VCaP (cell line): ENCODE measurements at regions not wholly inside any gene's neighbourhood (a gene's known extent, or its start where the extent isn't known, plus 50 kb on each side); places are given as distances from the start of the nearest gene placed in this dataset.
"Not testable (repeated sequence)": the region's sequence is repeated elsewhere in the genome, so short reads cannot be mapped to it uniquely, and the experiment has no call there.

ENCODE experiments used
- H3K27ac ChIP-seq: fragments of 450-650 bp; 2 replicates; pipeline ENCODE4 v1.5.1; 2017
- CTCF ChIP-seq: fragments of 450-650 bp; conservative IDR thresholded peaks from 2 replicates; pipeline ENCODE4 v1.5.1; 2017; ENCODE audit warnings: mild to moderate bottlenecking, moderate library complexity

GRCh38 chr12:47408171-47408871 lies 297.5 kb downstream of the RPAP3 start:
- peak; percentile 36 for TF ChIP-seq CTCF
- H3K27ac ChIP-seq = no peak overlapping the region

DNA sequence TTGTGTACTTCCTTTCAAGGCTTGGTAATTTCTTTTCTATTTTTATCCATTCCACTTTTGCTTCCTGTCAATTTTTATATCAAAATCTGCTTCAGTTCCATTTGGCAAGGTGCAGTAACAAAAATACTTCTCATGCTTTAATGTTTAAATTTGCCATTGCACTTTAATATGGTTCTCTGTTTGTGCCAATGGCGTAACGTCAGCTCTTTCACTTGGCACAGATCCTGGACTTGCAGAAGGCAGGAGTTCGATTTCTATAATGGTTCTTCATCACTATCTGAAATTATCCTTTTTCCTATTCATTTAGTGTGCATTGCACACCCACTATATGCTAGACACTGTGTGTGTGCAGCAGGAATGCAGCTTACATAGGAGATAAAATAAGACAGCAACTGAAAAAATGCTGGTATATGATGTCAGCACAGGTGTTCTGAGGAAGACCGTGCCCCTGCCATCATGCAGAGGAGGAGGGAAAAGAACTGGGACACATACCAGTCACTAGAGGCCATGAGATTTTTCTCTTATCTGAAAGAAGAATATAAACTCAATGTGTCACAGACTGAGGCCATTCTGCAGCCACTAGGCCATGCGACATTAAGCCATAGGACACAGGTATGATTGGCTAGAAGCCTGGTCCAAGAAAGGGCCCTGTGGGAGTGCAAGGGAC lies 298.2 kb downstream of the RPAP3 start:
- H3K27ac ChIP-seq = no peak overlapping the region

DNA sequence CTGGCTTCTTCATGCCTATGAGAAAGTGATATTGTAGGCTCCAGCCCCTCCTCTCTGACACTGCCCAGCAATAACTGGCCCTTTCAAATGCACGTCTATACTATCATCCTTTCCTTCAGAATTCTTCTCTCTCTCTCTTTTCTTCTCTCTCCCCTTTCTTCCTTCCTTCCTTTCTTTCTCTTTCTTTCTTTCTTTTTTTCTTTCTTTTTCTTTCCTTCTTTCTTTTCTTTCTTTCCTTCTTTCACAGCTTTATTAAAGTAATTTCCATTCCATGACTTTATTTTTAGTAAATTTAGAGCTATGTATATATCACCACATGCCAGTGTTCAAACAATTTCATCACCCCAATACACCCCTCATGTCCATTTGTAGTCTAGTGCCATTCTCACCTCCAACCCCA lies 302.1 kb downstream of the RPAP3 start:
- TF ChIP-seq CTCF = no peak
- H3K27ac ChIP-seq = no peak overlapping the region

More for the DNA sequence above, 298.2 kb downstream of the RPAP3 start:
- TF ChIP-seq CTCF = no peak

DNA sequence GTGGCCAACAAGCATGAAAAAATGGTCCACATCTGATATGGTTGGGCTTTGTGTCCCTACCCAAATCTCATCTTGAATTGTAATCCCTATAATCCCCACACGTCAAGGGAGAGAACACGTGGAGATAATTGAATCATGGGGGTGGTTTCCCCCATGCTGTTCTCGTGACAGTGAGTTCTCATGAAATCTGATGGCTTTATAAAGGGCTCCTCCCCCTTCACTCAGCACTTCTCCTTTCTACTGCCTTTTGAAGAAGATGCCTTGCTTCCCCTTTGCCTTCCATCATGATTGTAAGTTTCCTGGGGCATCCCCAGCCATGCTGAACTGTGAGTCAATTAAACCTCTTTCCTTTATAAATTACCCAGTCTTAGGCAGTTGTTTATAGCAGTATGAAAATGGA lies 304.6 kb downstream of the RPAP3 start:
- not testable (repeated sequence) for H3K27ac ChIP-seq

GRCh38 chr12:47400266-47400665 lies 305.6 kb downstream of the RPAP3 start:
- no peak overlapping the region for H3K27ac ChIP-seq
- TF ChIP-seq CTCF = no peak

GRCh38 chr12:47397664-47398281 lies 308.1 kb downstream of the RPAP3 start:
- peak overlapping the region; percentile 29; the same call in 1 of the 2 replicates for H3K27ac ChIP-seq
- peak; percentile 93 for TF ChIP-seq CTCF

DNA sequence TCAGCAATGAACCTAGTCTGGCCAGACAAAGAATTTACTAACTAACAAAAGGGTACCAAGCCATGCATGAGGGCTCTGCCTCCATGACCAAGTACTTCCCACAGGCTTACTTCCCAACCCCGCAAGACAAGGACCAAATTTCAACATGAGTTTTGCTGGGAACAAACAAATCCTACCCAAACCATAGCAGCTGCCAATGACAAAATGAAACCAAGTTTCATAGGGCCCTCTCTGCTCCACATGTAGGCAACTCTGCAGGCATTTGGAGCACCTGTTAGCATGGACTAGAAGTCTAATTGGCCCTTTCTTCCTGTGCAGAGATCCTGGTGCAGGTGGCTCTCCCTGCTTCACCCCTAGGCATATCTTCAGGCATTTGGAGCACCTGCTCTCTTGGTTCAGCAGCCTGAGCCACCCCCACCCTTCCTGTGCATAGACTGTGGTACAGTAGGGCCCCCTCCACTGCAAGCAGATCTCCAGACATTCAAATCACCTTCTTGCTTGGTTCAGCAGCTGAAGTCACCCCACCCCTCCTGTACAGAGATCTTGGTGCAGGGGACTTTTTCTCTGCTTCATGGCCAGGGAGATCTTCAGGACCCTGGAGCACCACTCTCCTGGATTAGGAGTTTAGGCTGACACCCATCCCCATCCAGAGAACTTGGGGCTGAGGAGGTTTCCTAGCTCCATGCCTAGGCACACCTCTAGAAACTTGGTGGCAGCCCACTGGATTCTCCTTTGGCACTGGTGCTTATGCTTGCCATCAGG lies 308.7 kb downstream of the RPAP3 start:
- no peak for TF ChIP-seq CTCF

More for the DNA sequence above, 308.7 kb downstream of the RPAP3 start:
- peak overlapping the region; percentile 29; the same call in 1 of the 2 replicates for H3K27ac ChIP-seq
